ENCODE measurements at regions not wholly inside any gene's neighbourhood (a gene's known extent, or its start where the extent isn't known, plus 50 kb on each side); places are given as distances from the start of the nearest gene placed in this dataset.

DNA sequence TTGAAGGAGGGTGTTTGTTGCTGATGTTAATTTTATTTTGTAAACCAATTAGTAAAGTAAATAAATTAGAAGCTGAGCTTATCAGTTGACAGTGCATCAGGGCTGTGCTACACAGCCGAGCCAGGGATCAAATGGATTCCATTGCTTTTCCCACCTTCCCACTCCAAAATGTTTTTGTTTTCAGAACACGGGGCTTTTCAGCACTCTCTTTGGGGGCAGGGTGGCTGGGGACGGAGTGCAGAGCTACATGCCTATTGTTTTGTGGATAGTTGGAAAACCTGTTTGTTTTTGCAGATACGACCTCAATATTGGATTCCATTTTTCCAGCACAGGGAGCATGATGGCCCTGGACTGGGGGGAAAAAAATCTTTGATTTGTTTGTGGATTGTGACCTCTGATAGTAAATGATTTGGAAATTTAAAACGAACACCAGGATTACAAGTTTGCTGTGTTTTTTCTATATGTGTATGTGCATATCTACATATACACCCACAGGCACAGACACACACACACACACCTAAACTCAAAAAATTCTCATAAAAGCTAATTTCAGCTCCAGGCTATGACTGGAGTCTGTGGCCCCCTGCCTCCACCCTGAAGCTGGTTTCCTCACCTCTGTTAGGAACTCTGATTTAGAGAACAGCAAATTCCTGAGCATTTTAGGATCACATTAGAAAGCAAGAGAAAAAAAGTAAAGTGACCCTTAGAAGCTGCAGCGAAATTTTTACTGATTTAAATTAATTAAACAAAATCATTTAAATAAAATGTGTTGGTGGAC is 371.7 kb upstream of the IRX2 start:
- DNase-seq (ENCODE audit: extremely low read depth, low read depth), result no peak

DNA sequence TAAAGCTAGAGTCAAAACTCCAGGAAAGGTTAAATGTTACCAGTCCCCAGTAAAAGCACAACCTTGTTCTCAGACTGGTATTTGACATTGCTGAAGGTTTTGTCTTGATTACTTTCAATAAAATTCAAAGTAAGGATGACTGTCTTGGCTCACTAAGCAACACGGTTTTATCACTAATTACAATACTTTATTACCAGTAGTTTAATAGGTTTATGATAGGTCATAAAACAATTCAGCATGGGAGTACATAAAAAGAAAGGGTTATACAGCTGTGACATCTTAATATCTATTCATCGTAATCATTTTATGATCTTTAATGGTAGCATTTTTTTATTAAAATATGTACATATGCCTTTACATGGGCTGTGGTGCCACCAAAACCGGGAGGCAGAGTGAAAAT is 370.7 kb upstream of the IRX2 start:
- no peak for DNase-seq (ENCODE audit: extremely low read depth, low read depth)

DNA sequence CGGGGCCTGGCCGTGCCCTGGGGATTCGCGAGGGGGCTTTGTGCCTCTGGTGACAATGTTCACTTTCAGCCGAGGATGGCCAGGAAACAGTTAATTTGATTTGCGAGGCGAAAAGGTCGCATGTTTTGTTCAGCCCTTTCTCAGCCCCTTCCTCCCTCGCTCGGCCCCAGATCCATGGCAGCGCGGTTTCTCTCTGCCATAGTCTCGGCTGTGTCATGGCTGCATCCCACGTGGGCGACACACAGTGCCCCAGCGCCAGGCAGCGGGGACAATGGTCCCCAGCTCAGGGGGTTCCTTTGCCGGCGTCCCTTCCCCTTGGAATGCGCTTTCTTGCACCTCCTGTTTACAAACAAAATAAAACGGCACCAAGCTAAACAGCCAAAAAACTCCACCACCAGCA is 370.3 kb upstream of the IRX2 start:
- no peak for DNase-seq (ENCODE audit: extremely low read depth, low read depth)

DNA sequence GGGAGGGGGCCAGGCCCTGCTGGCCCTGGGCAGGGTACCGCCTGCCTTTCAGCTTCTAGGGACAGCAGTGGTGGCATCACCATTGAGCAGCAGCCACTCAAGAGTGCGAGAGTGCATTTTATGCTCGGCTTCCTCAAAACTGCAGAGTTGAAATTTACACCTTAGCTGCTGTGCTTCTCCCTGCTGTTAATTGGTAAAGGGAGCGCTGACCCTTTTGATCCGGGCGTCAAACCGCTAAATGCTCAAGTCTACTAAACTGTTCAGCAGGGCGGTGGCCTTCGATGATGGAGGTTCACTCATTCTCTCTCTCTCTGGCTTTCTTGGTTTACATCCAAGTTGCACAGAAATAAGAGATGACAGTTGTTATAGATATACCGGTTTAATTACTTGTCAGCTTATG is 368.6 kb upstream of the IRX2 start:
- no peak for DNase-seq (ENCODE audit: extremely low read depth, low read depth)

DNA sequence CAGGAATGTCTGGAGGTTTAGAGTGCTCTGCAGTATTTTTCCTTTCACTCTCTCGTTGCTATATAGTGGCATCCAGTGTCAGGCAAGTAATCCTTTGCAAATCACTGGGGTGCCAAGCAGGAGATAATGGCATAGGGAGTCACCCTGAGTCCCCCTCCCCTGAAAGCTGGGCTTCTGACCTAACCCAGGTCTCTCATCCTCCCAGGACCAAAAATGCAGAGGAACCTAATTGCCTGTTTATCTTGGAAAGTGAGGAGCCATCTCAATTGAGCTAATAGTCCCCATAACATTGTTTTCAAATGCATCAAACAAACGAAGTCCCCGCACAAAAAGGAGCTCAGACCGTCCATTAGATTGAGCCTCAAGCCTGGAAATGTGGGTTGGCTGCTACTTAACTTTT is 368.0 kb upstream of the IRX2 start:
- DNase-seq (ENCODE audit: extremely low read depth, low read depth), result no peak

DNA sequence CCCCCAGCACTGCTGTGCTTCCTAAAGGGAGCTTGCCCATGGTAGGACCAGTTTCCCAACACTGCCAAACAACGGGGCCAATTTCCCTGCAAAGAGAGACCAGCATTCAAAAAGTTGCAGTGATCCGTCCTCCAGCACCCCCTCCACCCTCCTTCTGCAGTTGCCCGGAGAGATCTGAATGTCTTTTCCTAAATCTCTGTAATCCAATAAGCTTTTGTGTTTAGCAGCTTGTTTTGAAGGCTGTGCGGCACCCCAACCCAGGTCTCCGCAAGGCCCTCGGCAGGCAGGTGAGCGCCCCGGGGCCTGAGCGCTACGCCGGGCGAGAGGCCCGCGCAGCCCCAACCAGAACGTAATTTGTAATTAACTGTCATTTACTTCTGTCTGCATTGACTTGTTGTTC is 366.9 kb upstream of the IRX2 start:
- no peak for DNase-seq (ENCODE audit: extremely low read depth, low read depth)

DNA sequence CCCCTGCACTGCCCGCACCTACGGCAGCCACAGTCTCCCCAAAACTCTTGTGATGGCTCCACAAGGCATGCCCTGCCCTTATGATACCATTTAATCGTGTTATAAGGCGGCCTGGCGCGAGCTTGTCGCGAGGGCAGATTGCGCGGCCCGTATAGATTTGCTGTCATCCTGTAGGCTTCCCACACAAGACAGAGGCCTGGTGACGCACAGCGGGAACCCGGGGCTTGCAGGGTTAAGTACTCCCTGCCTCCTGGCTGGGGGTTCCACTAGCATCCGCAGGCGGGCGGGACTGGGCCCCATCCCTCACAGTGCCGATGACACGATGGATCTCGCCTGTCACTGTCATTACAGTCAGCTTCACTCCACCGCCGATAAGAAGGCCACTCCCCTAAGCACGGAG is 364.9 kb upstream of the IRX2 start:
- DNase-seq (ENCODE audit: extremely low read depth, low read depth), result no peak

DNA sequence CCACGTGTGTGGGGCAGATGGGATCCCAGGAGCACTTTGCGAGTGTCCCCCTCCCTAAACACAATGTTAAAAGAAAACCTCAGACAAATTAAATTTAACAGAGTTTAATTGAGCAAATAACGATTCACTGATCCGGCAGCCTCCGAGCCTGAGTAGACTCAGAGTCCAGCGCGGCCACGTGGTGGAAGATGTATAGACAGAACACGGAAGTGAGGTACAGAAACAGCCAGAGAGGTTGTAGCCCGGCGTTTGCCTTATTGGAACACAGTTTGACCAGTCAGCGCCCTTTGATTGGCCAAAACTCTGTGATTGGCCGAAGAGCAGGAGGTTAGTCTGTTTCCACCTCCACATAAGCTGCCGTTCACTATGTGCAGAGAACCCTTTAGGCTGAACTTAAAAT is 363.0 kb upstream of the IRX2 start:
- DNase-seq (ENCODE audit: extremely low read depth, low read depth), result no peak

DNA sequence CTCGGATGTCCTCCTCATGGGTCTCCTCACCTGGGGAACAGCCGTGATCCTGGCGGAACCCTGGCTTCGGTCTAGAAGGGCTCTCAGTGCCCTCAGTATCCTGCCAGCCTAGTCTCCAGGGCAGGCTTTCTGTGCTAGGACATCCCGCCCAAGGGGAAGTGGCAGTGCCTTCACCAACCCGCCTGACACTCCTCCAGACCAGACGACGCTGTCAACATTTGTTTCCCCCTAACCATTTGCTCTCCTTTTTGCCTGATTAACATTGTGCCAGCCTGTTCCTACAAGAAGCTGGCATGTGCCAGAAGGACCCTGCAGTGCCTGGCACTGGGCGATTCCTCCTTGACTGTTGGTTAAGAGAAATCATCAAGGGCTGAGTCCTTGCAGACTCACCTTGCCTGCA is 358.9 kb upstream of the IRX2 start:
- DNase-seq (ENCODE audit: extremely low read depth, low read depth), result no peak

DNA sequence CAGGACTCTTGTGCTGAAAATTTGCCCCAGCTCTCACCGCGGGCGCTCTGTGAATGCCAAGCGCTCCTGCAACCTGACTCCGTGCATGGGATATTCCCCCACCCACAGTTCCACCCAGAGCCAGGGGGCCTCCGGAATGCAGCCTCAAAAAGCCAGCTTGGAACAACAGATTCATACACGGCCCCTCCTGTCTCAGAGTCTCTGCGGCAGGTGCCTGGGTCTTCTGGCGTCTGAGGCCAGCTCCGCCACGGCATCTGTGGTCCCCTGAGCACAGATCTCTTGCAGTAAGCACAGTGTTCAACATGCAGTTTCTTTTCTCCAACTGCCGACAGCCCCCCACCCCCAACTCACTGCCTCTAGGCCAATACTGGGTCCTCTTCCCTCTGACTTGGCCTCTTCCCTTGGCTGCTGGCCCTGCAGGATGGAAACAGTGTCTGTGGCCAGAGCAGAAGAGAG is 355.7 kb upstream of the IRX2 start:
- no peak for DNase-seq (ENCODE audit: extremely low read depth, low read depth)

DNA sequence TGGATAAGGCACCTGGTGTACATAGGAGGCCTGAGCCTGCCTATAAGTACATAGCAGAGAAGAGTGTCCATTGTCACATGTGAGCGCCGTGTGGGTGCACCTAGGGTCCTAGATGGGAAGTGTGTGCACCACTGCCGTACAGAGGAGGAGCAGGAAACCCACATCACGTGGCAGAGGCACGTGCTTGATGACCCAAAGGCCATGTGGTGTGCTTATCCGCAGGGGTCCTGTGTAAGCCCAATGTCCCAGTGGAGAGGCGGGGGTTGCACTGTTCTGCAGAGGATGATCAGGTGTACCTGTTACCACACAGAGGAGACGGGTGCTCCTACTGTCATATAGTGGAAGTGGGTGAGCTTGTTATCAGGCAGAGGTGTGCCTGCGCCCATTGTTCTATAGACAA is 354.1 kb upstream of the IRX2 start:
- no peak for DNase-seq (ENCODE audit: extremely low read depth, low read depth)

DNA sequence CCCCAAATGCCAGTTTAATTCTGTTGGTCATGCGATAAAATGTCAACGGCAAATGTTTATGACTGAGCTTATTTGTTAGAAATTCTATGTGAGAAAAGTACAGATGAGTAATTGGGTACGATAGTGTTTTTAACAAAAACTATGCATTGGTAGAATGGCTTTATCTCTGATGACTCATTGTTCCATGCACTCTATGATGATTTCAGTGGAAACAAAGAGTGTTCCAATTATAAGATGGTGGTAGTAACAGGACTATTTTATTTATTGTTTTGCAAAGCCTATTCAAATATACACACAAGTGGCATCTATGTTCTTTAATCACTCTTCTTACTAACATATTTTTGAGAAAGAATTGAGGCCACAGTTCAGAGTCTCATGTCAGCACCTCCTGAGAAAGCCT is 353.7 kb upstream of the IRX2 start:
- no peak for DNase-seq (ENCODE audit: extremely low read depth, low read depth)

DNA sequence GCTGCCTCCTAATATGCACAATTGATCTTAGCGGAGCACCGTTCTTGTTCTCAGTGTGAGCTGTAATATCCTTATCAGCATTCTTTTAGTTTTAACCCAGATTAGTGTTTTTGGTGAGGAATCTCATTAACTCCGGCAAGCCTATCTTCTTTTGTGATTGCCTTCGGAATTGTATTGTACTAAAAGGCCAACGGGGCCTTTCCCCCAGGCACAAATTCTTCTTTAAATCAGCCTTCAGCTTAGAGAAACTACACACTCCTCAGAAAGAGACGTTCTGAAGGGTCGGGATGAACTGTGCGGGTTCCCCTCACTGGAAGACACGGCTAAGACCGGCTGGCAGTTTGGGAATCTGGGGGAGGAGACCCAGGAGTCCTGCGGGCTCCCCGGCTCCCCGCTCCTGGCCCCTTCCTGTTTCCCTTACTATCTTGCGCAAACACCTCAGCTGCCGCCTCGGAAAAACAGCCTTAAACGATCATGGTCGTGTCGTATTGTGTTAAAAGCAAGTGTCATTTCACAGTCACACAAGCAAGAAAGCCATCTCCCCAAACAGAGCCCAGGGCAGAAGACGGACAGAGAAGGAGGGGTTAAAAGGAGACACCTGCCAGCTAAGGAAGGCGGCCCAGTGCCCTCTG is 353.1 kb upstream of the IRX2 start:
- DNase-seq (ENCODE audit: extremely low read depth, low read depth), result no peak

DNA sequence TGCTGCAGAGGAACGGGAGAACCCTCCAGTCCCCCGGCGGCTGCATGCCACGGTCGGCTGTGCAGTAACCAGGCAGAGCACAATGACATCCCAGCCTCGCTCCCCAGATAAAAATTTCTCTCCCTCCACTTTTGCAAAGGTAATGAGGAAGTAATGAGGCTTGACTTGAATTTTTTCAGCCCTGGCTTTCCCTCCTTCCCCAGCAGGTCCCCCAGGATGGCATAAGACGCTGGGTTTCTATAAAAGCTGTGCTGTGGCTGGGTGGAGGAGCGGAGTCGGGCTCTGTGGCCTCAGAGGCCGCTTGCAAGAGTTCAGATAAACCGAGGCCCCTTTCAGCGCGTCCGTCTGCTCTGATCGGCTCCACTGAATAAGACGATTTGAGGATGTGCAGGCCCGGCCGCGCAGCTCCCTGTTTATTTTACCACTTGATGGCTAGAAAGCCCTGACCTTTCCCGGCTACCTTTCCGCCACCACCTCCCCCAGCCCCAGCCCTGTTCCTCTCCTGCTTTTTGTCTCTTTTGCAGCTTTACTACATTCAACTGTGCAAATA is 351.9 kb upstream of the IRX2 start:
- no peak for DNase-seq (ENCODE audit: extremely low read depth, low read depth)

DNA sequence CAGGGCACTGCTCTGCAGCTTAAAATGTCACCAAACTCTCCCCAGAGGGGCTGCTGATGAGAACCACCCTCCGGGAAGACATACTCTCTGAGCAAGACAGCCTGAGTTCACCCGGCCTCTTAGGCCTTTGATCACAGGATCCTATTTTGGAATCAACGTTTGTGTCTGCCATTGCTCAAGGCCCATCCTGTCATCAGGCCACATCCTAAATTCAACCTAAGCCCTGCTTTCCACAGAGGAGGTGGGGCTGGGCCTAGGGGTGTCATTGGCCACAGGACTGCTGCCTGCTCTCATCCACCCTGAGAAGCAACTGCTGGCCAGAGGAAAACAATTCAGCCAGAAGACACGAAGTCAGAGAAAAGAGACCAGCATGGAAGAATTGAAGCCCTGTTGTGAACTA is 351.1 kb upstream of the IRX2 start:
- no peak for DNase-seq (ENCODE audit: extremely low read depth, low read depth)

DNA sequence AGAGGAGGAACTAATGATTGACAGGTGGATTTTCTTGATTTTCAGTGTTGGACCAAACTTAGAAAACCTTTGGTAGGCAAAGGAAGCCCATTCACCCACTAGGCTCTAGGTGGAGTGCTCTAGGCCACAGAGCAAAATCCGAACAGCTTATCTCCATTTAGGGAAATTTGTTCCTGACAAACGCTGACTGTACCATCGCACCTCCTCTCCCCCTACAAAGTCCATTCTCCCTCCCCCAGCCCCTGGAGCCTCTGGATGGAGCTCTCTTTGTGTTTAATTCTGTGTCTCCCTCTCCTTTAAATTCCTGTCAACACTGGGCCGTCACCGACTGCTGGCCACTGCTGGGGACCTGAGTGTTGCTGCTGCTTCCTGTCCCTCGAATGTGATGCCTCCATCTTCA is 350.1 kb upstream of the IRX2 start:
- DNase-seq (ENCODE audit: extremely low read depth, low read depth), result no peak

DNA sequence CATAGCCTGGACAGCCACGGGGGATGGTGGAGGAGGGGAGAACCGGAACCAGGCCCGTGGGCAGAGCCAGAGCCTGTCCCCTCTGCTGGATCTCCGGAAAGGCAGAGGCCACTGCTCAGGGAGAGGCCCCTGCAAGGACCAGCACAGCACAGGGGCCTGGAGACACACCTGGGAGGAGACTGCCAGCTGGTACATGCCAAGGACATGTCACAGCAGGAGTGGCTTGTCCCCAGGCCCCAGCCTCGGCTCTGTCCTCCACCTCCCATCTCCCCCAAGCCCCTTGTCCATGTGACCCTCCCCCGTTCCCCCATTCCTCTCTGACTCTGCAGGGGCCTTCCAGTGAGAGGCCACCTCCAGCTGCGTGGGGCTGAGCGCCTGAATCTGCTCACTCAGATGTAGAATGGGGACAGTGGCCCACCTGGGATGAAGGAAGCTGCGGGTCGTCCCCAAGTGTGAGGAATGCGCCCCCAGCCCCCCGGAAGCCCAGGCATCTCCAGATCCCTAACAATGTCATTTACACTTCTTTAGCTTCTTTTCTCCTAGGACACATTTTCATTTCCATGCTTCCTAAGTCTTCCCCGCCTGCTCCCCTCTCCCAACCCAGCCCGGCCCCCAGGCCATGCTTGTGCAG is 349.6 kb upstream of the IRX2 start:
- DNase-seq (ENCODE audit: extremely low read depth, low read depth), result no peak

DNA sequence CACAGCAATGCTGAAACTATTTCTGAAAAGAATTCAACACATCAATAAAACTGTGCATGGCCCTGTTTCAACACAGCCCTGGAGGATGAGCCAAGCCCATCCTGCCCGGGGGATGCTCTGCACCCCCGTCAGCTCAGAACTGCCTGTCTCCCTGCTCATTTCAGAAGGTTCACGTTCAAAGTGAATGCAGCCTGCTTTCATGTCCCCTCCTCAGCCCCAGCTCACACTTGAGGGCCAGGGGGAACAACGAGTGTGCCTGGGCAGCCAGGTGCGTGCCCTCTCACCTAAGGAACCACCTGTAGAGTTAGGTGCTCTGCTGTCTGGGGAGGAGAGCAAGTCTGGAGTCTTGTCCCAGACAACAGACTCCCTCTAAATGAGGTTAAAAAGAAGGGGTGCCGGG is 348.5 kb upstream of the IRX2 start:
- DNase-seq (ENCODE audit: extremely low read depth, low read depth), result no peak

DNA sequence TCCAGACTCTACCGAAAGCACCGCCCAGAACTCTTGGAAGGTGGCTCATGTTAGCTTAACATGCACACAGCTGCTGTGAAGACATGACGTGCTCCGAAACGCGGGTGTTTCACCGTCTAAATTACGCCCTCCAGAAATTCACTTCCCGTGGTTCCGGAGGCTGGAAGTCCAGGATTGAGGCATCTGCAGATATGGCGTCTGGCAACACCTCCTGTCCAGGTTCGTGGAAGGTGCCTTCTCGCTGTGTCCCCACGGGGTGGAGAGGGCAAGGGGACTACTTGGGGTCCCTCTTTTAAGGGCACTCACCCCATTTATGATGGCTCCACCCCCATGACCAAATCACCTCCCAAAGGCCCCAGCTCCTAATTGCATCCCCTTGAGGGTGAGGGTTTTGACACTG is 348.0 kb upstream of the IRX2 start:
- no peak for DNase-seq (ENCODE audit: extremely low read depth, low read depth)

DNA sequence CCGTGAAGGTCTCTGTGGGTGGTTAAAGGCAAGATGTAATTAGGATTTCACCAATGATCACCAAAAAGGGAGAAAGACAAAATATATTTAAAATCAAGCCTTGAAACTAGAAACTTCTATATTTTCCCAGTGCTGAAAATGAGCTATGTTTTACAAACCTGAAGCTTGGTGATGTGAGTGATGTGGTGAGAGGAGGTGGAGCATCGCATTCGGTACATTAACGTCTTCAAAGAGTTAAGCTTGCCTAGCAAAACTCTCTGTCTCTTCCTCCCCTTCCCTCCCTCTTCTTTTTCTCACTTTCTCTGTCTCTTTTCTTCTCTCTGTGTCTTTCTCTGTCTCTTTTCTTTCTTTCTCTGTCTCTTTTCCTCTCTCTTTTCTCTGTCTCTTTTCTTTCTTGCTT is 347.3 kb upstream of the IRX2 start:
- DNase-seq (ENCODE audit: extremely low read depth, low read depth), result no peak

DNA sequence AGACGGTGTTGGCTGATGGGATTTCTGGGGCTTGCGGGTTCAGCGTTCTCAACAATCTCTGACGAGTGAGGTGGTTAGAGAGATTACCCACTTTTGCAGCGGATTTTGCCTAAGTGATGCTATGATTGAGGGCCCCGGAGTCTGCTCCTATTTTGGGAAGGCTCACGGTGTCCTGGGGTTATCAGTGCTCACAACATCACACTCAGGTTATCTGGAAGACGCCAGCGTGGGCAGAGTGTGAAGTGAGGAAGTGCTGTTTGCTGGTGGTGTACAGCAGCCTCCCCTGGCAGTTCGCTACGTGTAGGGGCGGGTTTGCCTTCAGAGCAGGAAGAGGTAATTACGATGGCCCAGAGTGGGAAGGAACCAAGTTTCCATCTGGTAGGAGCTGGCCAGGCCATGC is 341.2 kb upstream of the IRX2 start:
- DNase-seq (ENCODE audit: extremely low read depth, low read depth), result no peak

DNA sequence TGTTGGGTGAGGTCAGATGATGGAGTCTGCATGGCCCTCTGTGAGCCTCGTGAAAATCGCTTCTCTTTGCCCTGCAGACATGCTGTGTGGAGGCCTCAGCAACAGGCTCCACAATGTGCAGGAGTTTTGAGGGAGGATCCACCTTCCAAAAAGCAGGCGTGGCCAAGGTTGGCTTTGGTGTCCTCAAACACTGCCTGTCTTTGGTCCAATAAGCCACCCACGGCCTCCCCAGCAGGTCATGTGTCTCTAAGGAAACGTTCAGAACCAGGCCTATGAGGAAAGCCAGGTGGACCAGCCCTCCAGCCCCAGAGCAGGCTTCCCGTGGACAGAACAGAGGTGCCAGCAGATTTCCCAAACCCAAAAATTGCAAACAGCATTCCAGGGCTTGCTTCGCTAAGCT is 340.7 kb upstream of the IRX2 start:
- no peak for DNase-seq (ENCODE audit: extremely low read depth, low read depth)

Data from NCI-H460 (cell line).